K562 (cell line): ENCODE measurements at regions not wholly inside any gene's neighbourhood (a gene's known extent, or its start where the extent isn't known, plus 50 kb on each side); places are given as distances from the start of the nearest gene placed in this dataset.

Experiments used
- ATAC-seq: fragments of 200-7000 bp; cut with Tn5 transposase; 3 replicates; pipeline ENCODE4 v1.9.1; 2020; ENCODE audit warnings: moderate library complexity
- BruUV-seq: library from RNA; stranded (reverse); fragments of 400-500 nt; replicated peaks from 2 replicates; lab custom pipeline; 2021; lab: Mats Ljungman, UMichigan
- CTCF ChIA-PET: fragments of 300-600 bp; formaldehyde crosslinking; extraction: SDS; loops from one replicate; lab custom pipeline; 2021; ENCODE audit warnings: low intra/inter-chr PET ratio; lab: Yijun Ruan, JAX
- POLR2A ChIA-PET: fragments of 300-600, 350-650 bp; sonication (Branson Sonifier 250); formaldehyde crosslinking; extraction: SDS; loops from one replicate; lab custom pipeline; 2021; ENCODE audit warnings: antibody characterized with exemption, inconsistent platforms; lab: Yijun Ruan, JAX
- DNase-seq, 4 experiments: peaks; one replicate each; pipeline versions ENCODE4 v3.0.0 to v3.0.0-alpha.2; 2011 to 2018; ENCODE audit warnings: low spot score in 3 of 4, mixed read lengths in 3 of 4; ENCODE audit errors: extremely low read depth in 1 of 4
- FAIRE-seq: peaks from 2 replicates; lab custom pipeline; 2011; peaks lifted over from hg19 to GRCh38; lab: Jason Lieb, UNC
- H2AFZ ChIP-seq: 2 replicates; pipeline ENCODE4 v1.6.0; 2011; ENCODE audit warnings: low read depth, low read length, control low read depth, inconsistent platforms
- H3K27ac ChIP-seq: fragments of 200-600 bp; 3 replicates; pipeline ENCODE4 v1.8.0; 2011; ENCODE audit warnings: low read depth, mild to moderate bottlenecking, control low read depth, inconsistent platforms, low read length, moderate library complexity, mixed read lengths; ENCODE audit errors: extremely low read depth
- H3K27me3 ChIP-seq, 2 experiments: fragments of 300-600 bp in 1 of 2; 2 replicates in 1 of 2; 3 replicates in 1 of 2; pipeline versions ENCODE4 v1.6.0 to v1.8.0; 2011; ENCODE audit warnings: inconsistent platforms in 2 of 2, low read length in 2 of 2, mild to moderate bottlenecking in 1 of 2, mixed read lengths in 1 of 2, moderate library complexity in 1 of 2; ENCODE audit not compliant: control insufficient read depth in 2 of 2, insufficient read depth in 2 of 2
- H3K36me3 ChIP-seq: fragments of 300-600 bp; 3 replicates; pipeline ENCODE4 v1.8.0; 2011; ENCODE audit warnings: mild to moderate bottlenecking, low read length, inconsistent platforms; ENCODE audit not compliant: control insufficient read depth, insufficient read depth
- H3K4me1 ChIP-seq, 2 experiments: fragments of 200-600 bp in 1 of 2; replicated peaks in 1 of 2; 2 replicates in 1 of 2; 3 replicates in 1 of 2; pipeline versions ENCODE4 v1.5.1 to v1.8.0; 2011; ENCODE audit warnings: inconsistent platforms in 2 of 2, low read length in 2 of 2, mild to moderate bottlenecking in 1 of 2, mixed read lengths in 1 of 2, moderate library complexity in 1 of 2; ENCODE audit not compliant: control insufficient read depth in 2 of 2, insufficient read depth in 2 of 2
- H3K4me2 ChIP-seq: 2 replicates; pipeline ENCODE4 v1.6.1; 2011; ENCODE audit warnings: low read length, control low read depth, inconsistent platforms, mixed read lengths; ENCODE audit not compliant: insufficient read depth
- H3K4me3 ChIP-seq: fragments of 200-600 bp; sonication (generic), shearing (Covaris generic); 2 replicates; pipeline ENCODE4 v1.5.1; 2016; ENCODE audit warnings: control low read depth, inconsistent platforms
- H3K79me2 ChIP-seq: fragments of 200-600 bp; 3 replicates; pipeline ENCODE4 v1.8.0; 2011; ENCODE audit warnings: low read length, inconsistent platforms; ENCODE audit not compliant: control insufficient read depth, insufficient read depth
- H3K9ac ChIP-seq, 2 experiments: 2 replicates each; pipeline versions ENCODE4 v1.6.0 to v1.6.1; 2011; ENCODE audit warnings: low read depth in 2 of 2, low read length in 2 of 2, control low read depth in 1 of 2, inconsistent platforms in 1 of 2, mild to moderate bottlenecking in 1 of 2, mixed read lengths in 1 of 2; ENCODE audit not compliant: insufficient read depth in 1 of 2
- H3K9me1 ChIP-seq: one replicate; pipeline ENCODE4 v1.6.0; 2011; ENCODE audit warnings: inconsistent platforms, mild to moderate bottlenecking, low read length, moderate library complexity; ENCODE audit not compliant: control insufficient read depth, insufficient read depth
- H3K9me3 ChIP-seq: replicated peaks from 2 replicates; pipeline ENCODE4 v1.5.1; 2011; ENCODE audit warnings: low read depth, low read length, inconsistent platforms; ENCODE audit not compliant: control insufficient read depth, insufficient read depth
- H4K20me1 ChIP-seq: replicated peaks from 2 replicates; pipeline ENCODE4 v1.6.1; 2011; ENCODE audit warnings: low read length, inconsistent platforms, mixed read lengths; ENCODE audit not compliant: control insufficient read depth, insufficient read depth
- E2F3 ChIP-seq: fragments of 250-450 bp; sonication (Bioruptor Pico); IDR thresholded peaks from 2 replicates; pipeline ENCODE4 v1.4.0; 2020; ENCODE audit warnings: mild to moderate bottlenecking
- KLF1 ChIP-seq: fragments of 450-650 bp; IDR thresholded peaks from 2 replicates; pipeline ENCODE4 v1.6.1; 2016; ENCODE audit warnings: missing genetic modification characterization, missing compliant biosample characterization
- MAFF ChIP-seq: IDR thresholded peaks from 2 replicates; pipeline ENCODE4 v1.6.1; 2012; ENCODE audit warnings: low read length, improper control_type of control experiment
- MEF2A ChIP-seq: IDR thresholded peaks from 2 replicates; pipeline ENCODE4 v1.6.1; 2011; ENCODE audit warnings: low read depth, mild to moderate bottlenecking, low read length, moderate library complexity; ENCODE audit not compliant: control insufficient read depth
- MYC ChIP-seq, 2 experiments: fragments of 250-450 bp in 1 of 2; sonication (Bioruptor Pico) in 1 of 2; IDR thresholded peaks; 2 replicates each; pipeline versions ENCODE4 v1.5.1 to v1.6.1; 2012 to 2021; ENCODE audit warnings: low read depth in 2 of 2, borderline replicate concordance in 1 of 2, improper control_type of control experiment in 1 of 2, low read length in 1 of 2, mild to moderate bottlenecking in 1 of 2, moderate library complexity in 1 of 2
- PTRF ChIP-seq: fragments of 450-650 bp; IDR thresholded peaks from 2 replicates; pipeline ENCODE4 v1.6.1; 2016; ENCODE audit warnings: mild to moderate bottlenecking, missing genetic modification characterization, missing compliant biosample characterization
- RB1 ChIP-seq: fragments of 450-650 bp; IDR thresholded peaks from 2 replicates; pipeline ENCODE4 v1.6.1; 2017; ENCODE audit warnings: low read depth, mild to moderate bottlenecking
- SMARCE1 ChIP-seq: fragments of 450-650 bp; IDR thresholded peaks from 2 replicates; pipeline ENCODE4 v1.7.1; 2016; ENCODE audit warnings: mild to moderate bottlenecking
- ZNF253 ChIP-seq: fragments of 250-450 bp; sonication (Bioruptor Pico); conservative IDR thresholded peaks from 2 replicates; pipeline ENCODE4 v1.6.1; 2021; ENCODE audit warnings: mild to moderate bottlenecking
- ZNF263 ChIP-seq: sonication (generic); formaldehyde crosslinking; IDR thresholded peaks from 2 replicates; pipeline ENCODE4 v1.8.0; 2022; ENCODE audit warnings: mild to moderate bottlenecking, missing genetic modification reagents, borderline replicate concordance
- WGBS: fragments of 100-300 bp; shearing (Covaris generic); methylation state at CpG from one replicate; pipeline ENCODE4 v1.1.6; 2016; ENCODE audit warnings: low coverage, mixed read lengths; ENCODE audit not compliant: insufficient coverage; ENCODE audit errors: missing lambda C conversion rate; 5-methylcytosine and 5-hydroxymethylcytosine counted together
- in situ Hi-C: fragments of 300-500 bp; cut with MboI; formaldehyde crosslinking; loops from 4 replicates; pipeline ENCODE4 v1.15.0; 2018; ENCODE audit warnings: inconsistent platforms, mixed read lengths
- intact Hi-C: fragments of 100-400 bp; cut with micrococcal nuclease; formaldehyde crosslinking; loops from 2 replicates; pipeline ENCODE4 v1.14.2; 2022
- TF ChIP-seq, protein P1 (sequence below), 2 experiments: fragments of 200-800 bp in 1 of 2; sonication (Bioruptor generic) in 1 of 2; sonication (generic) in 1 of 2; formaldehyde crosslinking in 1 of 2; IDR thresholded peaks in 1 of 2; conservative IDR thresholded peaks in 1 of 2; 2 replicates each; pipeline versions ENCODE4 v1.5.0 to v1.6.1; 2016 to 2020; ENCODE audit warnings: missing compliant biosample characterization in 1 of 2, missing genetic modification characterization in 1 of 2, missing genetic modification reagents in 1 of 2
- TF ChIP-seq, protein P2 (sequence below): fragments of 450-650 bp; IDR thresholded peaks from 2 replicates; pipeline ENCODE4 v1.7.0; 2016; ENCODE audit warnings: borderline replicate concordance
- TF ChIP-seq, protein P3 (sequence below): IDR thresholded peaks from 3 replicates; pipeline ENCODE4 v1.6.1; 2011; ENCODE audit warnings: borderline replicate concordance, mild to moderate bottlenecking; ENCODE audit not compliant: insufficient read length, insufficient read depth
- TF ChIP-seq, protein P4 (sequence below): fragments of 250-450 bp; sonication (Bioruptor Pico); IDR thresholded peaks from 2 replicates; pipeline ENCODE4 v1.4.0; 2020; ENCODE audit warnings: mild to moderate bottlenecking, moderate library complexity, borderline replicate concordance

DNA sequence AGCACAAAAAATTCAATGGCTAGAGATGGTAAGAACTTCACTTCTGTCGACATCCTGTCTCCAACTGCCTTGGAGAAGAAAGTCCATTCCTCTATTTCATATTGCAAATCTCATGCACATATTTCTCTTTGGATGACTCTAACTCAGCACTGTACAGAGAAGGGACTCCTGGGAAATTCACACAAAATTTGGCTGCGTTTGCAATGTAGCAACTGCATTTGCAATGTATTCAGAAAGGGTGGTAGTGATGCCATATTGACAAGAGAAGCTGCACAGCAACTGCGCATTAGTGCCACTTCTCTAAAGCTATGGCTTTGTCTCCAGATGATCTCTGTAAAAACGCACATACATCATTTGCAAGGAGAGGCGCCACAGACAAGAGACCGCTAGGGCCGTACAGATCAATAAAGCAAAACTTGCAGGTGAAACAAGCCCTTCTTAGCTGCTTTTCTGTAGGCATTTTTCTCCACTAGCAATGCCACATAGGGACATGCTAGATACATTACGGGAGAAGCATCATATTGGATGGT lies 389.5 kb downstream of the TCERG1L start (continued):
- TF ChIP-seq, protein P1, sequence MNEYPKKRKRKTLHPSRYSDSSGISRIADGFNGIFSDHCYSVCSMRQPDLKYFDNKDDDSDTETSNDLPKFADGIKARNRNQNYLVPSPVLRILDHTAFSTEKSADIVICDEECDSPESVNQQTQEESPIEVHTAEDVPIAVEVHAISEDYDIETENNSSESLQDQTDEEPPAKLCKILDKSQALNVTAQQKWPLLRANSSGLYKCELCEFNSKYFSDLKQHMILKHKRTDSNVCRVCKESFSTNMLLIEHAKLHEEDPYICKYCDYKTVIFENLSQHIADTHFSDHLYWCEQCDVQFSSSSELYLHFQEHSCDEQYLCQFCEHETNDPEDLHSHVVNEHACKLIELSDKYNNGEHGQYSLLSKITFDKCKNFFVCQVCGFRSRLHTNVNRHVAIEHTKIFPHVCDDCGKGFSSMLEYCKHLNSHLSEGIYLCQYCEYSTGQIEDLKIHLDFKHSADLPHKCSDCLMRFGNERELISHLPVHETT (CRISPR knock-in tag; conservative IDR thresholded peaks at IDR 0.05 in 1 of 2, IDR thresholded peaks at IDR 0.05 in 1 of 2): no peak

DNA sequence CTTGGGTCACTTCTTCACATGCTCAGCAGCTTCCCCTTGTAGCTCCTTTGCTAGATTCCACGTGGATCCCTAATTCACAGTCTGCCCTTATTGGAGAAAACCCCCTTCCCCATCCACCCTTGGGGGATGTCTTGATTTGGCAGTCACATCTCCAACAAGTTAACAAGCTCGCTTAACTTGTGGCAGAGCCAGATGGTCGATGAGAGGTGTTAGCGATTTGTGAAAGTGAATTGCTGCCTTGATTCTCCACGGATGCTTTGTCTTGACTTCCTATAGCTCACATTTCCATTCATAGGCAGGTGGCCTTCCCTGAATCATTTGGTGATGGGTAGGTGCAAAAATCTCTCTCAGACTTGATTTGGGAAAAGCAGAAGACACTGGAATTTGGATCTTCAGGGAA lies 387.9 kb downstream of the TCERG1L start:
- intact Hi-C loops: no loop called here
- Histone ChIP-seq H3K79me2 (no peaks in the 10 kb centered on the region), H2AFZ (no peak overlapping the region), H3K9me3 (no peaks in the 10 kb centered on the region), H3K9me1 (no peaks in the 10 kb centered on the region), H3K9ac (no peak overlapping the region), H3K4me3 (no peak overlapping the region), H3K36me3 (no peaks in the 10 kb centered on the region), H3K4me1 (no peaks in the 10 kb centered on the region), H3K27ac (no peak overlapping the region), H3K4me2 (no peak overlapping the region), H3K27me3 (no peaks in the 10 kb centered on the region), H4K20me1 (no peaks in the 10 kb centered on the region)
- no peak for ATAC-seq
- in situ Hi-C loops: no loop called here
- POLR2A ChIA-PET: no interaction called here
- no TSS peak for BruUV-seq
- 0% methylated on average over 5 of the region's 5 CpGs for WGBS
- DNase-seq: no peak
- FAIRE-seq: no peak
- CTCF ChIA-PET: no interaction called here
- TF ChIP-seq, protein P2, sequence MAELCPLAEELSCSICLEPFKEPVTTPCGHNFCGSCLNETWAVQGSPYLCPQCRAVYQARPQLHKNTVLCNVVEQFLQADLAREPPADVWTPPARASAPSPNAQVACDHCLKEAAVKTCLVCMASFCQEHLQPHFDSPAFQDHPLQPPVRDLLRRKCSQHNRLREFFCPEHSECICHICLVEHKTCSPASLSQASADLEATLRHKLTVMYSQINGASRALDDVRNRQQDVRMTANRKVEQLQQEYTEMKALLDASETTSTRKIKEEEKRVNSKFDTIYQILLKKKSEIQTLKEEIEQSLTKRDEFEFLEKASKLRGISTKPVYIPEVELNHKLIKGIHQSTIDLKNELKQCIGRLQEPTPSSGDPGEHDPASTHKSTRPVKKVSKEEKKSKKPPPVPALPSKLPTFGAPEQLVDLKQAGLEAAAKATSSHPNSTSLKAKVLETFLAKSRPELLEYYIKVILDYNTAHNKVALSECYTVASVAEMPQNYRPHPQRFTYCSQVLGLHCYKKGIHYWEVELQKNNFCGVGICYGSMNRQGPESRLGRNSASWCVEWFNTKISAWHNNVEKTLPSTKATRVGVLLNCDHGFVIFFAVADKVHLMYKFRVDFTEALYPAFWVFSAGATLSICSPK: no peak
- TF ChIP-seq PTRF (tag) (no peak), MYC (IDR thresholded peaks at IDR 0.05; ENCODE audit: low read depth, low read length) (no peak), MYC (CRISPR knock-in tag; IDR thresholded peaks at IDR 0.05; ENCODE audit: borderline replicate concordance, low read depth) (no peak), MEF2A (no peak), KLF1 (tag) (no peak), SMARCE1 (no peak), MAFF (no peak), E2F3 (CRISPR knock-in tag) (no peak), ZNF253 (CRISPR knock-in tag) (no peak), ZNF263 (CRISPR knock-in tag) (no peak), RB1 (no peak)
- TF ChIP-seq, protein P3, sequence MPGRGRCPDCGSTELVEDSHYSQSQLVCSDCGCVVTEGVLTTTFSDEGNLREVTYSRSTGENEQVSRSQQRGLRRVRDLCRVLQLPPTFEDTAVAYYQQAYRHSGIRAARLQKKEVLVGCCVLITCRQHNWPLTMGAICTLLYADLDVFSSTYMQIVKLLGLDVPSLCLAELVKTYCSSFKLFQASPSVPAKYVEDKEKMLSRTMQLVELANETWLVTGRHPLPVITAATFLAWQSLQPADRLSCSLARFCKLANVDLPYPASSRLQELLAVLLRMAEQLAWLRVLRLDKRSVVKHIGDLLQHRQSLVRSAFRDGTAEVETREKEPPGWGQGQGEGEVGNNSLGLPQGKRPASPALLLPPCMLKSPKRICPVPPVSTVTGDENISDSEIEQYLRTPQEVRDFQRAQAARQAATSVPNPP: no peak
- TF ChIP-seq, protein P4, sequence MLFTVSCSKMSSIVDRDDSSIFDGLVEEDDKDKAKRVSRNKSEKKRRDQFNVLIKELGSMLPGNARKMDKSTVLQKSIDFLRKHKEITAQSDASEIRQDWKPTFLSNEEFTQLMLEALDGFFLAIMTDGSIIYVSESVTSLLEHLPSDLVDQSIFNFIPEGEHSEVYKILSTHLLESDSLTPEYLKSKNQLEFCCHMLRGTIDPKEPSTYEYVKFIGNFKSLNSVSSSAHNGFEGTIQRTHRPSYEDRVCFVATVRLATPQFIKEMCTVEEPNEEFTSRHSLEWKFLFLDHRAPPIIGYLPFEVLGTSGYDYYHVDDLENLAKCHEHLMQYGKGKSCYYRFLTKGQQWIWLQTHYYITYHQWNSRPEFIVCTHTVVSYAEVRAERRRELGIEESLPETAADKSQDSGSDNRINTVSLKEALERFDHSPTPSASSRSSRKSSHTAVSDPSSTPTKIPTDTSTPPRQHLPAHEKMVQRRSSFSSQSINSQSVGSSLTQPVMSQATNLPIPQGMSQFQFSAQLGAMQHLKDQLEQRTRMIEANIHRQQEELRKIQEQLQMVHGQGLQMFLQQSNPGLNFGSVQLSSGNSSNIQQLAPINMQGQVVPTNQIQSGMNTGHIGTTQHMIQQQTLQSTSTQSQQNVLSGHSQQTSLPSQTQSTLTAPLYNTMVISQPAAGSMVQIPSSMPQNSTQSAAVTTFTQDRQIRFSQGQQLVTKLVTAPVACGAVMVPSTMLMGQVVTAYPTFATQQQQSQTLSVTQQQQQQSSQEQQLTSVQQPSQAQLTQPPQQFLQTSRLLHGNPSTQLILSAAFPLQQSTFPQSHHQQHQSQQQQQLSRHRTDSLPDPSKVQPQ (CRISPR knock-in tag): no peak
